ENCODE measurements at regions not wholly inside any gene's neighbourhood (a gene's known extent, or its start where the extent isn't known, plus 50 kb on each side); places are given as distances from the start of the nearest gene placed in this dataset.

- no peak for DNase-seq
Measured at GRCh38 chr11:11755871-11756270, 85.9 kb upstream of the USP47 start.

GRCh38 chr11:11752679-11753078 lies 89.1 kb upstream of the USP47 start:
- no peak for DNase-seq

GRCh38 chr11:11750017-11750878 lies 91.5 kb upstream of the USP47 start:
- no peak for DNase-seq

GRCh38 chr11:11748706-11749365 lies 92.9 kb upstream of the USP47 start:
- DNase-seq = no peak

- no peak for DNase-seq
Measured at GRCh38 chr11:11747570-11747969, 94.2 kb upstream of the USP47 start.

- no peak for DNase-seq
Measured at GRCh38 chr11:11746449-11746848, 95.3 kb upstream of the USP47 start.

GRCh38 chr11:11743216-11743615 lies 98.6 kb upstream of the USP47 start:
- no peak for DNase-seq

GRCh38 chr11:11742486-11742885 lies 99.3 kb upstream of the USP47 start:
- no peak for DNase-seq

- no peak for DNase-seq
Measured at GRCh38 chr11:11740836-11741235, 100.9 kb upstream of the USP47 start.

- no peak for DNase-seq
Measured at GRCh38 chr11:11740073-11740702, 101.6 kb upstream of the USP47 start.

- no peak for DNase-seq
Measured at GRCh38 chr11:11738370-11738769, 103.4 kb upstream of the USP47 start.

- DNase-seq = no peak
Measured at GRCh38 chr11:11735586-11735985, 106.2 kb upstream of the USP47 start.

- no peak for DNase-seq
Measured at GRCh38 chr11:11733246-11733747, 108.5 kb upstream of the USP47 start.

GRCh38 chr11:11732116-11732515 lies 109.7 kb upstream of the USP47 start:
- DNase-seq = no peak

- no peak for DNase-seq
Measured at GRCh38 chr11:11731311-11732083, 109.7 kb upstream of the GALNT18 start.

- DNase-seq = no peak
Measured at GRCh38 chr11:11728386-11728785, 106.6 kb upstream of the GALNT18 start.

- no peak for DNase-seq
Measured at GRCh38 chr11:11725438-11725837, 103.6 kb upstream of the GALNT18 start.

- no peak for DNase-seq
Measured at GRCh38 chr11:11724994-11725393, 103.2 kb upstream of the GALNT18 start.

GRCh38 chr11:11722861-11723260 lies 101.1 kb upstream of the GALNT18 start:
- no peak for DNase-seq

- no peak for DNase-seq
Measured at GRCh38 chr11:11722246-11722645, 100.4 kb upstream of the GALNT18 start.

- no peak for DNase-seq
Measured at GRCh38 chr11:11718511-11718910, 96.7 kb upstream of the GALNT18 start.

- no peak for DNase-seq
Measured at GRCh38 chr11:11717064-11717725, 95.4 kb upstream of the GALNT18 start.

Measured in stimulated activated naive CD4-positive, alpha-beta T cell (primary cell).